KMS-11 (cell line): ENCODE measurements at regions not wholly inside any gene's neighbourhood (a gene's known extent, or its start where the extent isn't known, plus 50 kb on each side); places are given as distances from the start of the nearest gene placed in this dataset.
"Not testable (repeated sequence)": the region's sequence is repeated elsewhere in the genome, so short reads cannot be mapped to it uniquely, and the experiment has no call there.

Experiments used
- H2AFZ ChIP-seq: fragments of 200-600 bp; sonication (generic); 2 replicates; pipeline ENCODE4 v1.6.1; 2016; ENCODE audit warnings: antibody characterized with exemption, mixed run types, low read depth
- H3K27ac ChIP-seq: fragments of 200-600 bp; sonication (generic); 2 replicates; pipeline ENCODE4 v1.6.1; 2016; ENCODE audit warnings: mild to moderate bottlenecking, mixed run types
- H3K27me3 ChIP-seq: fragments of 200-600 bp; sonication (generic); 2 replicates; pipeline ENCODE4 v1.6.1; 2017; ENCODE audit warnings: mild to moderate bottlenecking, low read depth, mixed run types, moderate library complexity; ENCODE audit not compliant: insufficient read depth
- H3K36me3 ChIP-seq: fragments of 200-600 bp; sonication (generic); 2 replicates; pipeline ENCODE4 v1.6.1; 2017; ENCODE audit warnings: mild to moderate bottlenecking, mixed run types; ENCODE audit not compliant: insufficient read depth
- H3K4me1 ChIP-seq: fragments of 200-600 bp; sonication (generic); 2 replicates; pipeline ENCODE4 v1.6.1; 2016; ENCODE audit warnings: mild to moderate bottlenecking, low read depth, mixed run types; ENCODE audit not compliant: poor library complexity, severe bottlenecking
- H3K4me2 ChIP-seq: fragments of 200-600 bp; sonication (generic); 2 replicates; pipeline ENCODE4 v1.7.0; 2016; ENCODE audit warnings: mild to moderate bottlenecking, mixed run types
- H3K4me3 ChIP-seq: fragments of 200-600 bp; sonication (generic); IDR thresholded peaks from 2 replicates; pipeline ENCODE4 v1.6.1; 2017; ENCODE audit warnings: low read depth, low read length, mixed read lengths; ENCODE audit not compliant: insufficient read depth
- H3K79me2 ChIP-seq: fragments of 200-600 bp; sonication (generic); 2 replicates; pipeline ENCODE4 v1.6.1; 2016; ENCODE audit warnings: low read depth, mixed run types; ENCODE audit not compliant: insufficient read depth
- H3K9ac ChIP-seq: fragments of 200-600 bp; sonication (generic); 2 replicates; pipeline ENCODE4 v1.6.1; 2016; ENCODE audit warnings: mild to moderate bottlenecking, mixed run types
- H4K20me1 ChIP-seq: fragments of 200-600 bp; sonication (generic); 2 replicates; pipeline ENCODE4 v1.6.1; 2016; ENCODE audit warnings: mild to moderate bottlenecking, mixed run types; ENCODE audit not compliant: insufficient read depth
- TF ChIP-seq, protein P1 (sequence below): fragments of 200-600 bp; sonication (generic); conservative IDR thresholded peaks from 2 replicates; pipeline ENCODE4 v1.6.1; 2017; ENCODE audit warnings: low read depth, mild to moderate bottlenecking, antibody characterized with exemption, low read length, moderate library complexity, mixed read lengths

DNA sequence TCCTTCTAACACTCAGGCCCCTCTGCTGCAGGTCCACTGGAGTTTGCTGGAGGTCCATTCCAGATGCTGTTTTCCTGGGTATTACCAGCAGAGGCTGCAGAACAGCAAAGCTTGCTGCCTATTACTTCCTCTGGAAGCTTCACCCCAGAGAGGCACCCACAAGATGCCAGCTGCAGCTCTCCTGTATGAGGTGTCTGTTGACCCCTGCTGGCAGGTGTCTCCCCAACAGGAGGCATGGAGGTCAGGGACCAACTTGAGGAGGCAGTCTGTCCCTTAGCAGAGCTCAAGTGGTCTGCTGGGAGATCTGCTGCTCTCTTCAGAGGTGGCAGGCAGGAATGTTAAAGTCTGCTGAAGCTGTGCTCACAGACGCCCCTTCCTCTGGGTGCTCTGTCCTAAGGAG lies 204.8 kb downstream of the FCRL5 start:
- Histone ChIP-seq H3K27ac (no peak overlapping the region), H3K4me3 (no peak overlapping the region), H2AFZ (no peak overlapping the region), H3K4me2 (no peak overlapping the region), H3K27me3 (no peaks in the 10 kb centered on the region), H3K79me2 (no peaks in the 10 kb centered on the region), H3K9ac (no peak overlapping the region), H3K36me3 (no peaks in the 10 kb centered on the region), H3K4me1 (peaks cover 2% of the 10 kb centered on the region), H4K20me1 (no peaks in the 10 kb centered on the region)
- TF ChIP-seq, protein P1, sequence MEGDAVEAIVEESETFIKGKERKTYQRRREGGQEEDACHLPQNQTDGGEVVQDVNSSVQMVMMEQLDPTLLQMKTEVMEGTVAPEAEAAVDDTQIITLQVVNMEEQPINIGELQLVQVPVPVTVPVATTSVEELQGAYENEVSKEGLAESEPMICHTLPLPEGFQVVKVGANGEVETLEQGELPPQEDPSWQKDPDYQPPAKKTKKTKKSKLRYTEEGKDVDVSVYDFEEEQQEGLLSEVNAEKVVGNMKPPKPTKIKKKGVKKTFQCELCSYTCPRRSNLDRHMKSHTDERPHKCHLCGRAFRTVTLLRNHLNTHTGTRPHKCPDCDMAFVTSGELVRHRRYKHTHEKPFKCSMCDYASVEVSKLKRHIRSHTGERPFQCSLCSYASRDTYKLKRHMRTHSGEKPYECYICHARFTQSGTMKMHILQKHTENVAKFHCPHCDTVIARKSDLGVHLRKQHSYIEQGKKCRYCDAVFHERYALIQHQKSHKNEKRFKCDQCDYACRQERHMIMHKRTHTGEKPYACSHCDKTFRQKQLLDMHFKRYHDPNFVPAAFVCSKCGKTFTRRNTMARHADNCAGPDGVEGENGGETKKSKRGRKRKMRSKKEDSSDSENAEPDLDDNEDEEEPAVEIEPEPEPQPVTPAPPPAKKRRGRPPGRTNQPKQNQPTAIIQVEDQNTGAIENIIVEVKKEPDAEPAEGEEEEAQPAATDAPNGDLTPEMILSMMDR: no peak

DNA sequence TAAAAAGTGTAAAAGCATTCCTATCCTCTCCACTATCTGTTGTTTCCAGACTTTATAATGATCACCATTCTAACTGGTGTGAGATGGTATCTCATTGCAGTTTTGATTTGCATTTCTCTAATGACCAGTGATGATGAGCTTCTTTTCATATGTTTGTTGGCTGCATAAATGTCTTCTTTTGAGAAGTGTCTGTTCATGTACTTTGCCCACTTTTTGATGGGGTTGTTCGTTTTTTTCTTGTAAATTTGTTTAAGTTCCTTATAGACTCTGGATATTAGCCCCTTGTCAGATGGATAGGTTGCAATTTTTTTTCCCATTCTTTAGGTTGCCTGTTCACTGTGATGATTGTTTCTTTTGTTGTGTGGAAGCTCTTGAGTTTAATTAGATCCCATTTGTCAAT lies 199.6 kb upstream of the ETV3 start:
- H3K27me3 ChIP-seq, H2AFZ ChIP-seq, H3K9ac ChIP-seq, H3K4me2 ChIP-seq, H3K79me2 ChIP-seq, H4K20me1 ChIP-seq, H3K4me3 ChIP-seq, H3K36me3 ChIP-seq, H3K4me1 ChIP-seq, H3K27ac ChIP-seq: not testable (repeated sequence)

DNA sequence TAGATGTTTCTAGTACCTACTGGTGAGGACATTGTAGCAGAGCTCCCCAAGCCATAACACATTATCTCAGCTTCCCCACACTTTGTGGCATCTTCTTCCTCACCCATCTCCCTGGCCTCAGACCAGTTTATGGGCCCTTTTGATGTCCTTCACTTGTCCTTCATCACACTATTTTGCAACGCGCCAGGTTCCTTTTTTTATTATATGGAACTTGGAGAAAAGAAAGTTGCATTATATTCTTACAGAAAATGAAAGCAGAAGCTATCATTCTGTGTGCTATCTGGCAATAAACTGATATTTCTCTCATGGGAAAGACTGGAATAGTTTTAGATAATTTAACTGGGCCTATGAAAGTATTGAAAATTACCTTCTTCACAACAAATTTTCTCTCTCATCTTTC lies 196.9 kb upstream of the ETV3 start:
- H3K27me3 ChIP-seq: no peaks in the 10 kb centered on the region

DNA sequence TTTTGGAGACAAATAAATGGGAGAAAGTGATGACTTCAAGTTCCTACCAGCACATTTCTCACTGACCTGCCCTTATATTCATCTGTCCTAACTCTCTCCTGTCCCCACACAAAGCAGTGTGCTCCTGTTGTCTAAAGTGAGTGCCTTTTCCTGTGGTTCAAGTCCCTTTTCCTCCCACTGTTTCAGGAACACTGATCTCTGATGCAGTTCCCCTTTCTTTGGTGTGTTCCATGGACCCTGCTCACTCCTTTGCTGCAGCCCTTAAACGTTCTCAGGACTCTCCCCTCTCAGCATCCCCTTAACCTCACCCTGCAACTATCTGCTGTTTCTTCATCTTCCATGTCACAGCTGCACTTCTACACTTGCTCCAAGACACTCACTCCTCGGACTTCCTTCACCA lies 195.8 kb upstream of the ETV3 start:
- Histone ChIP-seq H3K27ac (no peak overlapping the region), H3K27me3 (no peaks in the 10 kb centered on the region), H3K9ac (no peak overlapping the region), H4K20me1 (no peaks in the 10 kb centered on the region), H3K79me2 (no peaks in the 10 kb centered on the region), H3K4me2 (no peak overlapping the region), H3K4me1 (no peaks in the 10 kb centered on the region), H2AFZ (no peak overlapping the region), H3K36me3 (no peaks in the 10 kb centered on the region), H3K4me3 (no peak overlapping the region)
- TF ChIP-seq, protein P1: no peak

More for the DNA sequence above, 196.9 kb upstream of the ETV3 start:
- H3K4me2 ChIP-seq: no peak overlapping the region
- H3K4me3 ChIP-seq: no peak overlapping the region
- no peak overlapping the region for H3K9ac ChIP-seq
- TF ChIP-seq, protein P1: no peak
- H3K36me3 ChIP-seq: no peaks in the 10 kb centered on the region
- H2AFZ ChIP-seq: no peak overlapping the region
- no peaks in the 10 kb centered on the region for H3K4me1 ChIP-seq
- no peaks in the 10 kb centered on the region for H3K79me2 ChIP-seq
- no peaks in the 10 kb centered on the region for H4K20me1 ChIP-seq
- no peak overlapping the region for H3K27ac ChIP-seq

DNA sequence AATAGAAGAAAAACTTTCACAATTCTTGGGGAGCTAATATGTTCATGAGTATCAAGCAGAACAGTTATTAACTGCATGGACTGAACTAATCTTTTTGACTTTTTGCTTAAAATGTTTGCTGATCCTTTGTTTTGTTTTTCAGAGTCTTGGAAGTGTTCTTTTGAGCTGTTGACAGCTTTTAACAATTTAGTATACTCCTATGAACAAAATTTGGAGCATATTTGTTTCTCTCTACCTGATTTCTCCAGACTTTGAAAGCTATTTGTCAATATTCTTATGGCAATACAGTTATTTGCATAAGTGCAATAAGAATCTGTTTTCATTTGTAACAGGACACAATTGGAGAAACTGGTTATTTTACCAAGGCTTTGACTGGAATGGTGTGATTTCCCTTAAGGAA lies 192.0 kb upstream of the ETV3 start:
- not testable (repeated sequence) for H2AFZ ChIP-seq, H3K4me1 ChIP-seq, H3K27ac ChIP-seq, H3K79me2 ChIP-seq, H4K20me1 ChIP-seq, H3K4me3 ChIP-seq, H3K27me3 ChIP-seq, H3K36me3 ChIP-seq, H3K9ac ChIP-seq, H3K4me2 ChIP-seq

DNA sequence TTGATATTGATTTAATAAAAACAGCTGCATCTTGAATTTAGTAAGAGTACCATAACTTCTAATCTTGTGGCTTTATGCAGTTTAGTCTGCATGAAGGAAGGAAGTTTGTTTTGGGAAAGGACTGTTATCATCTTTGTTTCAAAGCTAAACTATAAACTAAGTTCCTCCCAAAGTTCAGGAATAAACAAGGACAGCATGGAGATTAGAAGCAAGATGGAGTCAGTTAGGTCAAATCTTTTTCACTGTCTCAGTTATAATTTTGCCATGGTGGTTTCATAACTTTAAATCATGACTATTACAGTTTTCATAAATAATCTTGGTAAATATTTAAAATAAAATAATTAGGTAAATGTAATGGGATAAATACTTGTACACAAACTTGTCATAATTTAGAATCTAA lies 189.9 kb upstream of the ETV3 start:
- H3K4me1 ChIP-seq, H2AFZ ChIP-seq, H4K20me1 ChIP-seq, H3K27me3 ChIP-seq, H3K27ac ChIP-seq, H3K79me2 ChIP-seq, H3K4me2 ChIP-seq, H3K9ac ChIP-seq, H3K36me3 ChIP-seq, H3K4me3 ChIP-seq: not testable (repeated sequence)
